NCI-H2196 (cell line): ENCODE measurements at regions not wholly inside any gene's neighbourhood (a gene's known extent, or its start where the extent isn't known, plus 50 kb on each side); places are given as distances from the start of the nearest gene placed in this dataset.
"Not testable (repeated sequence)": the region's sequence is repeated elsewhere in the genome, so short reads cannot be mapped to it uniquely, and the experiment has no call there.

Experiments
- DNase-seq: peaks from one replicate; lab custom pipeline; 2025; ENCODE audit not compliant: unreplicated experiment; lab: John Stamatoyannopoulos, UW

DNA sequence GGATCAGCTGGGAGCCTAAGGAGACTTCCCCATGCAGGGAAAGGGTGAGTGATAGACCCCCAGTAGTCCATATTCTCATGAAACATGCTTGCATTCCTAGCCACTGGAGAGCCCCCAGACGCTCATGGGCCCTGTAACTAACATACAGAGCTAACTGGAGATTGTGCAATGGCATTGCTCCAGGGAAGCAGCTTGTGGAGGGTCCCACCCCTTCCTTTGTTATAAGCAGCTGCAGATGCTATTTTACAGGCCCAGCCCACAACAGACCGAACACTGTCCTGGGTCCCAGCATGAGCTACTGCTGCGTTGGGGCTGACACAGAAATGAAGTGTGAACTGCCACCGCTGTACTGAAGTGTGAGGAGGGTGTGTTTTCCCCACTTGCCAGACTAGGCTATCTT lies 1465.7 kb upstream of the DIAPH2 start:
- DNase-seq = no peak

GRCh38 chrX:95248386-95248785 lies 1436.3 kb upstream of the DIAPH2 start:
- no peak for DNase-seq

DNA sequence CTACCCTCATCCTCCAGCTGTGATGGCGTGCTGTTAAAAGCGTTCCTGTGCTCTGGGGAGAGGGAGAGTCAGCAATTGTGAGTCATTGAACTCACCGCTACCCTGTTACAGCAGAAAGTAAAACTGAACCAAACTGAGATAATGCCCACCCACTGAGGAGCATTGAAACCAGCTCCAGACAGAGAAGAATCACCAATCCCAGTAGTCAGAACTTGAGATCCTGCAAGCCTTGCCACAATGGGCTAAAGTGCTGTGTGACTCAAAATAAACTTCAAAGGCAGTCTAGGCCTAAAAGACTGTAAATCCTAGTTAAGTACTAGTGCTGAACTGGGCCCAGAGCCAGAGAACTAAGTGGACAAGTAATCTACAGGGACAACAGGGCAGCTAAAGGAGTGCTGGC lies 1394.2 kb upstream of the DIAPH2 start:
- no peak for DNase-seq

DNA sequence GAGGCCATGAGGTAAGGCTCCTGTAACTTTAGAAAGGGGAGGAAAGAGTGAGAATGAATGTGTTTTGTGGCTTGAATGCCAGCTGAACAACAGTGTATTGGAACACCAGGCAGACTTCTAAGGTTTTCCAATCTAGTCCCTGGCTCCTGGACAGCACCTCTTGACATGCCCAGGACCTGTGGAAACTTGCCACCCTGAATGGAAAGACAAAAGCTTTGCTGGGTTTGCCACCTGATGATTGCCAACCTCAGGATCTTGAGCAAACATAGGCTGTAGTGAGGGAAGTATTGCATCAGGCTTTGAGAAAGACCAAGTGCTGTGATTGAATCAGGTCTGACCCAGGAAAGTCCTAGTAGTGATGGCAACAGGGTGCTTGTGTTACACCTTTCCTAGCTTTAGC lies 1393.1 kb upstream of the DIAPH2 start:
- no peak for DNase-seq

DNA sequence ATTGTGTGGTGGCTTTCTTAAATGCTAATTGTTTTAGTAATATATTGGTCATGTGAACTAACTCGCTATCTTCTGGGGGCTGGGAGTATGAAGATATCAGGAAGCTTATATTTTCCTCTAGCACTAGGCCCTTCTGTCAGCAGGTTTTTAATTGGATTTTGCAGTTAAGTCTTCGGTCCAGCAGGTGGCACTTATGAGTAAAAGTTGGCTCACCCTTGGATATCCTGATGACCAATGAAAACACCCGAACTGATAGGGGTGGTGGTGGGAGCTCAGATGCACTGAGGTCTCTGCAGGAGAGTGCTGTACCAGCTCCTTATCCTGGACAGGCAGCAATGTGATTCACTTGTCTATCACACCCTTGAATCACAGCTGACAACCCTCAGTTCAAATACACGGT lies 1365.8 kb upstream of the DIAPH2 start:
- no peak for DNase-seq

DNA sequence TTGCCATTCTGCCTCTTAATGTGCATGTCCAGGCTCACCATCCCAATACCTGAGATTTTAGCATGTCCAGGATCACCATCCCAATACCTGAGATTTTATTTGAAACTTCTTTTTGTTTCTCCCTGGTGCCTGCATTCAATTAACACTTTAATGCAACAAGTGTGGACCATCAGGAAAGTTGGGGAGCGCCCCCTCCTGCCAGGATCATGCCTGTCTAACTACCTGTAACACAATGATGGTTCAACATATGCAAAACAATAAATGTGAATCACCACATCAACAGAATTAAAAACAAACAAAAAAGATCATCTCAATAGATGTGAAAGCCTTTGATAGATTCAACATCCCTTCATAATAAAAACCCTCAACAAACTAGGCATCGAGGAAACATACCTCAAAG lies 1359.5 kb upstream of the DIAPH2 start:
- no peak for DNase-seq

- DNase-seq = no peak
Observed at GRCh38 chrX:95330292-95330691, 1354.3 kb upstream of the DIAPH2 start.

DNA sequence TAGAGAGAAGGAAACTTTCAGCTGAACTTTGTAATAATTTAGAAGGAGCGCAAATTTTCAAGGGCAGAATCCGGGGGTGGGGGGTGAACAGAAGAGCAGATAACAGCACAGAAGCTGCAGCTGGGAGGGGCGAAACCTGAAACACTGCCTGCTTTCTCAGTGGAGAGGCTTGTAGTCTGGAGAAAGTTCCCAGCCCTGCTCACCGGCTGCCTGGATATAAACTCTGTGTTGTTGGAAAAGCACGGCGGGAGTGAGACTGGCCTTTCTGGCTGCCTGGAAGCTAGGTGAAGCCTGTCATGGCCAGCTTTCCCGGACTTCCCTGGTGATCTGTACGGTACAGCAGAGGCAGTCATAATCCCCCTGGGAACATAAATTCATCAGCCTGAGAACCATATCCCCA lies 1352.1 kb upstream of the DIAPH2 start:
- DNase-seq = no peak

- no peak for DNase-seq
Observed at GRCh38 chrX:95346856-95347255, 1337.8 kb upstream of the DIAPH2 start.

DNA sequence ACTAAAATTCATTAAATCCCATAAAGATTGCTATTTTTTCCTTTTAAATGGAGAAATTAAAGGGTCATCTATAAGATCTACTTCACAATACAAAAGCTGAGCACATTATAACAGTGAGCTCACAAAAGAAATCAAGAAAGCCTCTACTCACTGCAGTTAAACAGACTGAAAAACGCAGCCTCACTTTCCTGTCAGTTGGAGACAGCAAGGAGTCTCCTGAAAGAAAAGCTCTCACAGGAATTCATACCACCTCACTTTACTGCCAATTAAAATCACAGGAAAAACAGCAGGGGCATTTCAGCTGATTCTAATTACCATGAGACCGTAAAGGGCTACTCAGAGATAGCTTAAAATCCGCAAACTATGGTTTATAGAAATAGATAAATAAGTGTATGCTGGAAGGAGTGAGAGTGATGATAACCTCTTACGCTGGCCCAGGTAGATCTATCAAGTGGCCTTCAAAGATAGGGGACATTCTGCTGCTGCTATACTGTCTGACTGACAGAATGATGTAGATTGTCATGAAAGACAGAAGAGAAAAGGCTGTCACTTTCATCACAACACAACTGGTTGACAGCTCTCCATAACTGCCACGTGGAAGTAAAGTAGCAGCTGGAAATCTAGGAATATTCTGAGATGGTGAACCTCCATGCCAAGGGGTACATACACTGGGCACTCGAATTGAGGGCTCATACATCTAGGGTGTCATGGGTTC lies 1333.7 kb upstream of the DIAPH2 start:
- no peak for DNase-seq

DNA sequence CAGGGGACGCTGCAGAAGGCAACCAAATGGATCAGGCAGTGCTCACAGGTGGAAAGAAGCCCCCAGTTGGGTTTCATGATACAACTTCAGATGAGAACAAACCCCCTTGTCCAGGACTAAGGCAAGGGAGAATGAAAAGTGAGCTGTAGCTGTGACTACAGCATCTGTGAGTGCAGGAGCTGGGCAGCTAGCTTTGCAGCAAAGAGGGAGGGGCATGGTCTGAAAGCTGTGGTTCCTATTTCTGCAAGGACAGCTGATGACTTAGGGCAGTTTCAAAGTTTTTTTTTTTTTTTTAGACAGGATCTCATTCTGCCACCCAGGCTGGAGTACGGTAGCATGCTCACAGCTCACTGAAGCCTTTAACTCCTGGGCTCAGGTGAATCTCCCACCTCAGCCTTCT lies 1317.4 kb upstream of the DIAPH2 start:
- DNase-seq = no peak

DNA sequence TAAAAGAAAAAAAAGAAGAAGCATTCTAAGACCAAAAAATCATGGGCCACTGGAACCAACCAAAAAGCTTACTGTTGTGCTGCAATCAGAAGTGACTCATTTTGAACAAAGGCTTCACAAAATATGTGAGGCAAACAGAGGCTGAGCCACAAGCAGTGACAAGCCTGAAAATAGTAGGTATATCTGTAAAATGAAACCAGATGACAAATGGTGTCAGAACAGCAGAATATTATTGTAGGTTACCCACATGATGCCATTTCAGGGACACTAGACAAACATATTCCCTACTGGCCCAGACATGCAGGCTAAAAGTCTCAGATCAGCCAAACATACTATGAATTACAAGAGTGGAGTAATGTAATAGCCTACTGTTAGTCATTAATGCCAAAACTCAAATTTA lies 1301.8 kb upstream of the DIAPH2 start:
- DNase-seq = no peak

DNA sequence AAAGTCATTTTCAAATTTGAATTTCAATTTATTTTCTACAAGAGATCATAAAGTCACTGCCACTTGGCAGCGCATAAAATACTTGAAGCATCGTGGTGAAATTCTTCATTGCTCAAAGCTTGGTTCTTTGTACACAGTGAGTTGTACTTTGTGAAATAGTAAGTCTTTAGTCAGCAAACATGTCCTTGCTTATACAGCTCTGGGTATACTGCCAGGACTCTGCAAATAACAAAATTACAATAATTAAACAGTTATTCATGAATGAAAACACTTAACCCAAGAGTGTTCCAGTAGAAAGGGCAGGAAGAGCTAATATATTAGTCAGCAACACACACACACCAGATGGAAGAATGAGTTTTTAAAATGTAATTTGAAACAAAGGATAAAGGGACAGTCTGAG lies 1300.9 kb upstream of the DIAPH2 start:
- no peak for DNase-seq

DNA sequence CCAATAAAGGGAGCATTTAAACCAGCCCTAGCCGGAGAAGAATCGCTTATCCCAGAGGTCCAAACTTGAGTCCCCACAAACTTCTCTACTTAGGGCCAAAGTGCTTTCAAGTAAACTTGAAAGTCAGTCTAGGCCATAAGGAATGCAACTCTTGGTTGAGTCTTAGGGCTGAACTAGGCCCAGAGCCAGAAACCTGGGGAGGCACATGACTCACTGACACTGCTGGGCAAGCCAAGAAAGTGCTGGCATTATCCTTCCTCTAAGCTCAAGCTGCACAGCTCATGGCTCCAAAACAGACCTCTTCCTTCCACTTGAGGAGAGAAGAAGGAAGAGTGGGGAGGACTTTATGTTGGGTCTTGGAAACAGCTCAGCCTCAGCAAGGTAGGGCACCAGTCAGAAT lies 1257.3 kb upstream of the DIAPH2 start:
- no peak for DNase-seq

DNA sequence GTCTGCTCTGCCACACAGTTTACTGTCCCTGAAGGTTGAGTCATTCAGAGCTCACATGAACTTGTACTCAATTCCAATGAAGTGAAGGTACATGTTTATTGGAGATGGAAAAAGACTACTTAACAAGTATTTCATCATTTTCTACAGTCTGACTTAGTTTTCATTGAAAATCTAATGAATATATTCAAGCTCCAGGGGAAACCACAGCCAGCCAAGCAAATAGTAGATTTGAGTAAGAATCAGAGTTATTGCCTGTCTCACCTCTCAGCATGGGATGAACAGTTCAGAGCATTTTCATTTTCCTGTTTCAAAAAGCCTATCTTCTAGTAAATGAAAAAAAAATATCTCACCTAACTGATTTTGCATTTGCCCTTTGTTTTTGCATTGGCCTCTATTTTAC lies 1249.4 kb upstream of the DIAPH2 start:
- DNase-seq = no peak

DNA sequence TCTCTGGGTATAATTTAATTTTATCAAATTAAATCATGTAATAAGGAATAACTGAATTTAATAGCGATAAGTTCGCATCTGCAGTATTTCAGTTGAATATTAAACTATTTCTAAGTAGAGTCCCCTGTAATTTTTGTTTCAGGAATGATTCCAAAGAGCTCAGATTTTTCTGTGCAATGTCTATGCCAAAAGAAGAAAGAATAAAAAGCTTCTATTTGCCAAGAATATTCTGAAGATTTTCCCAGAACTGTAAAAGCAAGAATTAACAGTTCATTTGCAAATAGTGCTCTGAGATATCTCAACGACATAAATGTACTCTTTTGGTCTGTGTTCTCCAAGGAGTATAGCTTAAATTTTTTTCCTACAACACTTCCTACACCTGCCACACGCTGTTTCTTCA lies 1242.8 kb upstream of the DIAPH2 start:
- DNase-seq = no peak

- DNase-seq = no peak
Observed at GRCh38 chrX:95484781-95485180, 1199.9 kb upstream of the DIAPH2 start.

DNA sequence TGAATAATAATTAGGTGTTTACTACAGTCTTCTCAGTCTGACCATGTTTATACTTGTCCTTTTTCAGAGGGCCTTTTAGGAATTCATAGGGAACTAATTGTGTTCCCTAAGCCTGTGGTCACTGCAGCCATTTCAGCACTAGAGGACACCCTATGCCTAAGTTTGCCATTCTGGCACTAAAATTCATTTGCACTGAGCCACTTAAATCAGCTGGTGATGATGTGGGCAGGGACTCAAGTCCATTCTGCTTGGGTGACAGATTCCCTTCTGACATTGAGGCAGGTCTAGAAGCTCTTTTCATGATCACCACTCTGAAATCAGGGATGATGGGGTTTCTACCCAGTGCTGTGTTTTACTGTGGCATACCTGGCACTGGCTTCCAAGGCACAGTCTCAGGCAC lies 1178.9 kb upstream of the DIAPH2 start:
- no peak for DNase-seq

DNA sequence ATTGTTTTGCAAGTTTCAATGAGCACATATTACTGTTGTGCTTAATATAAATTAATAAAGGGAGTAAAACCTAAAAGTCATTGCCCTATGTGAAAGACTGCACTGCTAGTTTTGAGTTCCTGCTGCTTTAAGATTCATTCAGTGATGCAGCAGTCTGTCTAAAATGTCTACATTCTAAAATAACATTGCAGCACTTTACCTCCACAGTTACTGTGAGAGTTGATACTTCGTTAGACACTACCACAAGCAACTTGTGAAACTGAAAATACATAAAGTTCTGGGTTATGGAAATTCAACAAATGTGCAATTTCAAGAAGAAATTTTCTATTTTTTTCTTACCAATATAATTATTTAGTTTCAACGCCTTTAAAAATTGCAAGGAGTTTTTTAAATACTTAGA lies 1175.2 kb upstream of the DIAPH2 start:
- no peak for DNase-seq

DNA sequence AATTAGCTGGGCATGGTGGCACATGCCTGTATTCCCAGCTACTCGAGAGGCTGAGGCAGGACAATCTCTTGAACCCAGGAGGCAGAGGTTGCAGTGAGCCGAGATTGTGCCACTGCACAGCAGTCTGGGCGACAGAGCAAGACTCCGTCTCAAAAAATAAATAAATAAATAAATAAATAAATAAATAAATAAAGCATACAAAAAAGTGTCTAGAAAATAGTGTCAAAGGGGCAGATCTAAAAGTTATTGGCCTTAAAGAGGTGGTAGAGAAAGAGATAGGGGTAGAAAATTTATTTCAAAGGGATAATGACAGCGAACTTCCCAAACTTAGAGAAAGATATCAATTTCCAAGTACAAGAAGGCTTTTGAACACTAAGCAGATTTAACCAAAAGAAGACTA lies 1160.6 kb upstream of the DIAPH2 start:
- DNase-seq = not testable (repeated sequence)

DNA sequence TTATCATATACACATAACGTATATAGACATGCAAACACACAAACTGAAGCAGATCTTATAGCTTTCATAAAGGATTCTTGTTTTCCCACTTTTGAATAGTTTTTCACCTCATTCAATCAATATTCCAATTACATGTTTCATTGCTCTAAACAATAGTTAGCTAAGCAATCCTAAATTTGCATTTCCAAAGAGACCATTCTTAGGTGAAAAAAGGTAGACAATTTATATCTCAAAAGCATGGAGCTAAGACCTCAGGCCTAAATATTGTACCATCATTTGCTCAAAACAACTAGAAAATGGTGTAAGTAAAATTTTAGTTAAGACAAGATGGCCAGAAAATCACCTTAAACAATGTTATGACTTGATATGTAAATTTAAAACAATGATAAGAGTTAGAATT lies 1148.5 kb upstream of the DIAPH2 start:
- DNase-seq = no peak

- DNase-seq = no peak
Observed at GRCh38 chrX:95536661-95537060, 1148.0 kb upstream of the DIAPH2 start.

- DNase-seq = no peak
Observed at GRCh38 chrX:95539041-95539440, 1145.6 kb upstream of the DIAPH2 start.

DNA sequence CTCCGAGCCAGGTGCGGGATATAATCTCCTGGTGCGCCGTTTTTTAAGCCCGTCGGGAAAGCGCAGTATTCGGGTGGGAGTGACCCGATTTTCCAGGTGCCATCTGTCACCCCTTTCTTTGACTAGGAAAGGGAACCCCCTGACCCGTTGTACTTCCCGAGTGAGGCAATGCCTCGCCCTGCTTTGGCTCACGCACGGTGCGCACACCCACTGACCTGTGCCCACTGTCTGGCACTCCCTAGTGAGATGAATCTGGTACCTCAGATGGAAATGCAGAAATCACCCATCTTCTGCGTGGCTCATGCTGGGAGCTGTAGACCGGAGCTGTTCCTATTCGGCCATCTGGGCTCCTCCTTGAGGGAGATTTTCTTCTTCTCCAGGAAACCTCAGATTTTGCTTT lies 1135.1 kb upstream of the DIAPH2 start:
- DNase-seq = not testable (repeated sequence)
